ENCODE measurements at regions not wholly inside any gene's neighbourhood (a gene's known extent, or its start where the extent isn't known, plus 50 kb on each side); places are given as distances from the start of the nearest gene placed in this dataset.
A peak's percentile ranks its signal among the peaks of the same experiment; 100 is the strongest.
"Not testable (repeated sequence)": the region's sequence is repeated elsewhere in the genome, so short reads cannot be mapped to it uniquely, and the experiment has no call there.

GRCh38 chr4:143819029-143819428, 86.3 kb downstream of the GYPE start:
- no peak for TF ChIP-seq CTCF (IDR thresholded peaks at IDR 0.05; ENCODE audit: low read depth, low read length)
- DNase-seq (ENCODE audit: low read depth in 2 of 2): no peak

GRCh38 chr4:143817866-143818265, 87.5 kb downstream of the GYPE start:
- H3K4me3 ChIP-seq (replicated peaks in 1 of 2; ENCODE audit: low read depth in 2 of 2, low read length in 2 of 2); DNase-seq (ENCODE audit: low read depth in 2 of 2): not testable (repeated sequence)

More at GRCh38 chr4:143819029-143819428, 86.3 kb downstream of the GYPE start:
- H3K4me3 ChIP-seq (replicated peaks in 1 of 2; ENCODE audit: low read depth in 2 of 2, low read length in 2 of 2): no peak overlapping the region

GRCh38 chr4:143815375-143815774, 90.0 kb downstream of the GYPE start:
- H3K4me3 ChIP-seq (replicated peaks in 1 of 2; ENCODE audit: low read depth in 2 of 2, low read length in 2 of 2); DNase-seq (ENCODE audit: low read depth in 2 of 2): not testable (repeated sequence)

GRCh38 chr4:143813431-143814154, 91.8 kb downstream of the GYPE start:
- DNase-seq (ENCODE audit: low read depth in 2 of 2): not testable (repeated sequence)

GRCh38 chr4:143791693-143792092, 91.2 kb upstream of the FREM3 start:
- not testable (repeated sequence) for DNase-seq (ENCODE audit: low read depth in 2 of 2); H3K4me3 ChIP-seq (replicated peaks in 1 of 2; ENCODE audit: low read depth in 2 of 2, low read length in 2 of 2)

More at GRCh38 chr4:143813431-143814154, 91.8 kb downstream of the GYPE start:
- H3K4me3 ChIP-seq (replicated peaks in 1 of 2; ENCODE audit: low read depth in 2 of 2, low read length in 2 of 2): not testable (repeated sequence)

GRCh38 chr4:143790425-143790824, 90.0 kb upstream of the FREM3 start:
- DNase-seq (ENCODE audit: low read depth in 2 of 2); H3K4me3 ChIP-seq (replicated peaks in 1 of 2; ENCODE audit: low read depth in 2 of 2, low read length in 2 of 2): not testable (repeated sequence)

- DNase-seq (ENCODE audit: low read depth in 2 of 2); H3K4me3 ChIP-seq (replicated peaks in 1 of 2; ENCODE audit: low read depth in 2 of 2, low read length in 2 of 2): not testable (repeated sequence)
These were observed 89.1 kb upstream of the FREM3 start for GRCh38 chr4:143789618-143790017.

- H3K4me3 ChIP-seq (replicated peaks in 1 of 2; ENCODE audit: low read depth in 2 of 2, low read length in 2 of 2): no peak overlapping the region
- no peak for DNase-seq (ENCODE audit: low read depth in 2 of 2)
- TF ChIP-seq CTCF (IDR thresholded peaks at IDR 0.05; ENCODE audit: low read depth, low read length): no peak
These were observed 84.1 kb upstream of the FREM3 start for GRCh38 chr4:143784567-143784966.

GRCh38 chr4:143782521-143782920, 82.0 kb upstream of the FREM3 start:
- no peak for TF ChIP-seq CTCF (IDR thresholded peaks at IDR 0.05; ENCODE audit: low read depth, low read length)
- DNase-seq (ENCODE audit: low read depth in 2 of 2): no peak
- H3K4me3 ChIP-seq (replicated peaks in 1 of 2; ENCODE audit: low read depth in 2 of 2, low read length in 2 of 2): no peak overlapping the region

- DNase-seq (ENCODE audit: low read depth in 2 of 2): peak; percentile 65 to 71
- TF ChIP-seq CTCF (IDR thresholded peaks at IDR 0.05; ENCODE audit: low read depth, low read length): peak; percentile 76
- no peak overlapping the region for H3K4me3 ChIP-seq (replicated peaks in 1 of 2; ENCODE audit: low read depth in 2 of 2, low read length in 2 of 2)
These were observed 73.8 kb upstream of the FREM3 start for GRCh38 chr4:143773998-143774895.

Data from cardiac fibroblast (primary cell).